ENCODE measurements at regions not wholly inside any gene's neighbourhood (a gene's known extent, or its start where the extent isn't known, plus 50 kb on each side); places are given as distances from the start of the nearest gene placed in this dataset.

DNA sequence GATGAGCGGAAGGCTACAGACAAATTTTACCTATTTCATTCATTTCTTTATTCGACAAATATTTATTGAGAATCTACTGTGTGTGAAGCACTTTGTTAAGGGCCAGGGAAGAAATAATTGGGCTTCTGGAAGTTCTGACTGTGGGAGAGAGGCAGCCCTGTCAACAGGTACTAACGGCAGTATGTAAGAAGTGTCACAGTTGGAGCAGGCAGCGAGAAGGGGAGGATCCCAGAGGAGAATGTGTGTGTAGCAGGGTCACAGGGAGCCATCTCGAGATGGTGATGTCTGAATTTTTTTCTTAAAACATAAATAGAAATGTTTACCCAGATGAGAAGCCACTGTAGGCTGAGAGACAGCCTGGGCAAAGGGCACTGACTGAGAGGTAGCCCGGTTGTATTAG, 163.3 kb upstream of the SLC38A2 start:
- H3K9ac ChIP-seq (ENCODE audit: control insufficient read depth, extremely low read depth, insufficient read depth, low read length), result no peak overlapping the region
- no peaks in the 10 kb centered on the region for H3K9me3 ChIP-seq (ENCODE audit: control insufficient read depth, low read depth, low read length)
- H3K27me3 ChIP-seq (ENCODE audit: control insufficient read depth, extremely low read depth, insufficient read depth, low read length), result no peaks in the 10 kb centered on the region
- no peak overlapping the region for H2AFZ ChIP-seq (ENCODE audit: control insufficient read depth, low read length)
- H3K27ac ChIP-seq (ENCODE audit: control insufficient read depth, insufficient read depth, low read length), result no peak overlapping the region
- no peak overlapping the region for H3K4me2 ChIP-seq (ENCODE audit: control insufficient read depth, extremely low read depth, insufficient read depth, low read depth, low read length)
- FAIRE-seq (no peak), DNase-seq (ENCODE audit: low read depth, low spot score) (no peak)
- no peaks in the 10 kb centered on the region for H3K79me2 ChIP-seq (ENCODE audit: control insufficient read depth, insufficient read depth, low read length)
- H4K20me1 ChIP-seq (ENCODE audit: control insufficient read depth, extremely low read depth, insufficient read depth, low read length), result no peaks in the 10 kb centered on the region
- dilution Hi-C loops (cut with MboI; ENCODE audit: extremely low pct_ligation_motif_present, low sequenced_read_pairs), result no loop called here
- H3K36me3 ChIP-seq (ENCODE audit: control insufficient read depth in 2 of 2, extremely low read depth in 1 of 2, insufficient read depth in 2 of 2, low read length in 2 of 2), result peaks cover 0 to 2% of the 10 kb centered on the region in 2 experiments
- no peaks in the 10 kb centered on the region for H3K9me1 ChIP-seq (ENCODE audit: control insufficient read depth, extremely low read depth, insufficient read depth, low read length)
- TF ChIP-seq EZH2 (IDR thresholded peaks at IDR 0.05; ENCODE audit: low read length), result no peak
- TF ChIP-seq, protein P1, sequence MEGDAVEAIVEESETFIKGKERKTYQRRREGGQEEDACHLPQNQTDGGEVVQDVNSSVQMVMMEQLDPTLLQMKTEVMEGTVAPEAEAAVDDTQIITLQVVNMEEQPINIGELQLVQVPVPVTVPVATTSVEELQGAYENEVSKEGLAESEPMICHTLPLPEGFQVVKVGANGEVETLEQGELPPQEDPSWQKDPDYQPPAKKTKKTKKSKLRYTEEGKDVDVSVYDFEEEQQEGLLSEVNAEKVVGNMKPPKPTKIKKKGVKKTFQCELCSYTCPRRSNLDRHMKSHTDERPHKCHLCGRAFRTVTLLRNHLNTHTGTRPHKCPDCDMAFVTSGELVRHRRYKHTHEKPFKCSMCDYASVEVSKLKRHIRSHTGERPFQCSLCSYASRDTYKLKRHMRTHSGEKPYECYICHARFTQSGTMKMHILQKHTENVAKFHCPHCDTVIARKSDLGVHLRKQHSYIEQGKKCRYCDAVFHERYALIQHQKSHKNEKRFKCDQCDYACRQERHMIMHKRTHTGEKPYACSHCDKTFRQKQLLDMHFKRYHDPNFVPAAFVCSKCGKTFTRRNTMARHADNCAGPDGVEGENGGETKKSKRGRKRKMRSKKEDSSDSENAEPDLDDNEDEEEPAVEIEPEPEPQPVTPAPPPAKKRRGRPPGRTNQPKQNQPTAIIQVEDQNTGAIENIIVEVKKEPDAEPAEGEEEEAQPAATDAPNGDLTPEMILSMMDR (optimal IDR thresholded peaks at IDR 0.05 in 1 of 3, IDR thresholded peaks at IDR 0.05 in 1 of 3, conservative IDR thresholded peaks at IDR 0.05 in 1 of 3; ENCODE audit: extremely low read depth in 1 of 3, insufficient read depth in 2 of 3, low read length in 3 of 3), result no peak
- H3K4me3 ChIP-seq (ENCODE audit: control insufficient read depth in 2 of 3, extremely low read depth in 1 of 3, insufficient read depth in 2 of 3, low read depth in 1 of 3, low read length in 3 of 3), result no peak overlapping the region
- H3K4me1 ChIP-seq (ENCODE audit: control insufficient read depth, extremely low read depth, insufficient read depth, low read length), result no peaks in the 10 kb centered on the region

DNA sequence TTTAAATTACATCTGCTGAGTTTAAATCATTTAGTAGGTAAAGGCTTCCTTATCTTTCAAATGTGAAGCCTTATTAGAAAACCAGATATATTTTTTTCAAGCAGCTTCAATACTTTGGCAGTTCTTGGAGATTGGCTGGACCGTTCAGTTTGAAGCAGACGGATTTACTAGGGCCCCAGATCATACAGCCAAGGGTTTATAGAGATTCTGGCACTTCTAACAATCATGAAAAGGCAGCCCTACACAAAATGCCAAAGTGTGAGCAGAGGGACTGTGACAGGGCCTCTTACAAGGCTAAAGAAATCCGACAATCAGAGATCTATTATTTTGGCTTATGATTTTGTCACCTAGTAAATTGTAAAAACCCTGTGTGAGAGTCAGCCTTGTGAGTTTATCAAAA, 162.8 kb upstream of the SLC38A2 start:
- H4K20me1 ChIP-seq (ENCODE audit: control insufficient read depth, extremely low read depth, insufficient read depth, low read length), result no peaks in the 10 kb centered on the region
- no peak overlapping the region for H3K4me3 ChIP-seq (ENCODE audit: control insufficient read depth in 2 of 3, extremely low read depth in 1 of 3, insufficient read depth in 2 of 3, low read depth in 1 of 3, low read length in 3 of 3)
- no peak overlapping the region for H3K4me2 ChIP-seq (ENCODE audit: control insufficient read depth, extremely low read depth, insufficient read depth, low read depth, low read length)
- no peak overlapping the region for H2AFZ ChIP-seq (ENCODE audit: control insufficient read depth, low read length)
- no peaks in the 10 kb centered on the region for H3K79me2 ChIP-seq (ENCODE audit: control insufficient read depth, insufficient read depth, low read length)
- TF ChIP-seq, protein P1 (optimal IDR thresholded peaks at IDR 0.05 in 1 of 3, IDR thresholded peaks at IDR 0.05 in 1 of 3, conservative IDR thresholded peaks at IDR 0.05 in 1 of 3; ENCODE audit: extremely low read depth in 1 of 3, insufficient read depth in 2 of 3, low read length in 3 of 3), result no peak
- no peak for TF ChIP-seq EZH2 (IDR thresholded peaks at IDR 0.05; ENCODE audit: low read length)
- FAIRE-seq, result no peak
- no peak overlapping the region for H3K9ac ChIP-seq (ENCODE audit: control insufficient read depth, extremely low read depth, insufficient read depth, low read length)
- dilution Hi-C loops (cut with MboI; ENCODE audit: extremely low pct_ligation_motif_present, low sequenced_read_pairs), result no loop called here
- no peaks in the 10 kb centered on the region for H3K27me3 ChIP-seq (ENCODE audit: control insufficient read depth, extremely low read depth, insufficient read depth, low read length)
- H3K9me3 ChIP-seq (ENCODE audit: control insufficient read depth, low read depth, low read length), result no peaks in the 10 kb centered on the region
- H3K36me3 ChIP-seq (ENCODE audit: control insufficient read depth in 2 of 2, extremely low read depth in 1 of 2, insufficient read depth in 2 of 2, low read length in 2 of 2), result peaks cover 0 to 2% of the 10 kb centered on the region in 2 experiments
- H3K9me1 ChIP-seq (ENCODE audit: control insufficient read depth, extremely low read depth, insufficient read depth, low read length), result no peaks in the 10 kb centered on the region
- H3K27ac ChIP-seq (ENCODE audit: control insufficient read depth, insufficient read depth, low read length), result no peak overlapping the region
- H3K4me1 ChIP-seq (ENCODE audit: control insufficient read depth, extremely low read depth, insufficient read depth, low read length), result no peaks in the 10 kb centered on the region
- DNase-seq (ENCODE audit: low read depth, low spot score), result no peak

Data from keratinocyte (primary cell).